AML-193 (cell line): ENCODE measurements at regions not wholly inside any gene's neighbourhood (a gene's known extent, or its start where the extent isn't known, plus 50 kb on each side); places are given as distances from the start of the nearest gene placed in this dataset.
"Not testable (repeated sequence)": the region's sequence is repeated elsewhere in the genome, so short reads cannot be mapped to it uniquely, and the experiment has no call there.

Experiments used
- DNase-seq, 2 experiments: peaks; one replicate each; lab custom pipeline; 2025; lab: John Stamatoyannopoulos, UW

DNA sequence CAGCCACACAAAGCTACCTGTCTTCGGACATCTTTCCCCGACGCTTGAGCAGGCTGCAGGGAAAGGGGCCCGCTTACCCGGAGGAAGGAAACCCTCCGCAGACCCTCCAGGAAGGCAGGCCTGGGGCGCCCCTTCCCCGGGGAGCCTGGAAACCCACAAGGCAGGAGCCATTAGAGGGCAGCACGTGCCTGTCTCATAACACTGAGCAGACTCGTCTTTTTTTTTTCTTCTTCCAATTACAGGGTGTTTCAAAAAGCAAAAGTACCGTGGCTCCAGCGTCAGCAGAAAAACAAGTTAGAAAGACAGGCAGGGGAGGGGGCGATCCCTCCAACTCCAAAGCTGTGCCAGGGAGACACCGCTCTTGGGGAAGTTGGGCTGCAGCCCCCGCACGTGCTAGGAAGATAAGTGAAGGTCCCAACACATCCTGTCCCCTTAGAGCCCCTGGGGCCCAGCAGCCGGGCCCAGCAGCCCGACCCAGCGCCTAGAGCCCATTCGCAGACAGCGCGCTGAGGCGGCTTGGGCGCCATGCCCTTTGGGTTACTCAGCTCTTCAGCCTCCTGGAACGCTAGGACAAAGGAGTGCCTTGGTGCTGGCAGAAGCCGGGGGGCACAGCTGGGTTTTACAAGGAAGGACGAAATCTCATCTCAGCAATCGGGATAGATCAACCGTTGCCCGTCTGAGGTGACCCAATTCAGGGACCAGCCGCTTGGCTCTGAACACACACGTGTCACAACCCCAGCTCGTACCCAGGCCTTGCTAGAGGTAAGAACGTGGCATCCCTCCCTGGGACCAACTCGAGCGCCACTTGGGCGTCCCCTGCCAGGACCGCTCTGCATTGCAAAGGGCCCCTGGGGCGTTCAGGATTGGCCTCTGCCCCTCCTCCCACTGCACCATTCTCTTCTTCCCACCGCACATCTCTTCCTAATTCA, 136.3 kb downstream of the LY86 start:
- DNase-seq: peak; percentile 80 to 83

DNA sequence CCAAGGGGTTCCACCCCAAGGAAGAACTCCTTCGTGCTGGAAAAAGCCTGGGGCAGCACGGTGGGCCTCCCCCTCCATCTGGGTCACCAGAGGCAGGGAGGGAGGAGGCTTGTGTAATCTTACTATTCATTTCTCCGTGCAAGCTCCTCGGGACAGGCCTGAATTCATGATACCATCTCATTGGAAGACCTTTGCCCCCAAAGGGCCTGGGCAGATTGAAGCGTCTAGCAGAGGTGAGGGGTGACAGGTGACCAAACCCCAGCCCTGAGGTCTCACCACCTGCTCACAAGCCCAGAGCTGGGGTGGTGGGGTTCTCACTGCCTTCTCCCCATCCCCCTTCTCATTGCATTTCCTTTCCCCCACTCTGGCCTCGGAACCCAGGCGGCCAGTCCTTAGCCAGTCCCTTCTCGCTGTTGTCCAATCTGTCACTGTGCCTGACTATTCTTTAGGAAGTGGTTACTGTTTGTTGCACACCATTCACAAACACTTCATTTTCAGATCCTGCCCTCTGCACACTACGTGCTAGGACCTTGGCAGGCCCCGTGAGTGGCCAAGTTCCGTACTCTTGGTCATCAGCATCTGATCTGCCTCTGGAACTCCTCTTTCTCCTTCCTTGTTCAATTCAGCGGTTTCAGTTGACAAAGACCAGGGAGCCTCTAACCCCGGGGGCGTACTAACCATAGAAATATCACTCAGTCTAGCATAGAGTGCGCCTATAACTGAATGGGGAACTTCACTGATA, 137.1 kb downstream of the LY86 start:
- DNase-seq: peak; percentile 41 to 58

DNA sequence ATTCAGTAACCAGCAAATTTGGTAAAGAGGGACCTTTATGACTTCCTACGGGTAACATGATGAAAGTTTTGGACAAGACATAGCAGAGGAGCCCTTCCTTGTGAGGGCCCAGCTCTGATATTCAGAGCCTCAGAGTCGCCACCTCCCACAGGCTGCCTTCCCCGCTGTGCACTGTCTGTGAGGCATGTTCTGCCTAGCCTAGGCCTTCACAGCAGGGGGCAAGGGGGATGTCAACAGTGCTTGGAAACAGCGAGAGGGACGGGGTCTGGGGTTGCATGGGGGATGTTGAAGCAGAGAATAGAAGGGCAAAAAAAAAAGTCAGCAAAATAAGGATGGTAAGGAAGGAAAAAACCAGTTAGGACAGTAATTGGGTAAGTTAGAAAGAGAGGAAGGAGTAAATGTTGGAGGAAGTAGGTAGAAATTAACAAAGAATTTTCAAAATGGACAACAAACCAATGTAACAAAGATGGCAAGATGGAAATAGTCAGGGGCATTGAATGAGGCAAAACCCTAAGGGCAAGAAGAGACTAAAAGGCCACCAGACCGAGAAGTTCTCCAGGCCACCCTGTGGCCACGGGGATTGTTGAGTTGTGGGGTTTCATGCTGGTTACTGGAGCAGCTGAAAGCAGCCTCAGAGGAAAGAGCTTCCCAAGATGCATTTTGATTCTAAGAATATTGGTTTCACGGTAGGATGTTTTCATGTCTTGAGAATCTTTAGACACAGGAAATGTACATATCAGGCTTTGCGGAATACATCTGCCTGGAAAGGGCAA, 139.8 kb downstream of the LY86 start:
- no peak for DNase-seq

DNA sequence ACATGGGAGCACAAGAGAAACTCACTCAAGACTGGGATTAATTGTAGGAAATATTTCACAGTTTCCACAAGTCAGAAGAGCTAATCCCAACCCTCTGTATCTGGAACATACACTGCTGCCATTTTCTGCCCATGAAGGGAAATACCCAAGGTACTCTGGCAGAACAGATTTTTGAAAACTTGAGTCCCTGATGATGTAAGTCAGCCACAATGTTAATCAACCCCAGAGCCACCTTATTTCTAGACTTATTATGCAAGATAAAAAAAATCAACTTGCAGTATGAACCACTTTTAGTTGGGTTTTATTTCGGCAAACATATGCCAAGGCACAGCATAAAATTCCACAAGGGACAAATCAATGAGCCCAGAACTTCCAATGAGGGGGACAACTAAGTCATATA, 141.5 kb downstream of the LY86 start:
- DNase-seq: peak; percentile 62 to 80

DNA sequence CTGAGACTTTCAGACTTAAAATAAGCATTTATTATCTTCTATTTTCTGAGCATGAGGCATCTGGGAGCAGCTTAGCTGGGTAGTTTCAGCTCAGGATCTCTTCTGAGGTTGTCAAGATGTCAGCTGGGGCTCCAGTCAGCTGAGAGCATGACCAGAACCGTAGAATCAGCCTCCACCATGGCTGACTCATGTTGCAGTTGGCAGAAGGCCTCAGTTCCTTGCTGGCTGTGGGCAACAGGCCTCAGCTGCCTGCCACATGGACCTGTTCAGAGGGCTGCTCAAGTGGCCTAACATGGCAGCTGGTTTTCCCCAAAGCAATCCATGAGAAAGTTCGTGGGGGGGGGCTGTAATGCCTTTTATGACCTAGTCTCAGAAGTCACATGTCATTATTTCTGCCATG, 142.3 kb downstream of the LY86 start:
- DNase-seq: no peak

DNA sequence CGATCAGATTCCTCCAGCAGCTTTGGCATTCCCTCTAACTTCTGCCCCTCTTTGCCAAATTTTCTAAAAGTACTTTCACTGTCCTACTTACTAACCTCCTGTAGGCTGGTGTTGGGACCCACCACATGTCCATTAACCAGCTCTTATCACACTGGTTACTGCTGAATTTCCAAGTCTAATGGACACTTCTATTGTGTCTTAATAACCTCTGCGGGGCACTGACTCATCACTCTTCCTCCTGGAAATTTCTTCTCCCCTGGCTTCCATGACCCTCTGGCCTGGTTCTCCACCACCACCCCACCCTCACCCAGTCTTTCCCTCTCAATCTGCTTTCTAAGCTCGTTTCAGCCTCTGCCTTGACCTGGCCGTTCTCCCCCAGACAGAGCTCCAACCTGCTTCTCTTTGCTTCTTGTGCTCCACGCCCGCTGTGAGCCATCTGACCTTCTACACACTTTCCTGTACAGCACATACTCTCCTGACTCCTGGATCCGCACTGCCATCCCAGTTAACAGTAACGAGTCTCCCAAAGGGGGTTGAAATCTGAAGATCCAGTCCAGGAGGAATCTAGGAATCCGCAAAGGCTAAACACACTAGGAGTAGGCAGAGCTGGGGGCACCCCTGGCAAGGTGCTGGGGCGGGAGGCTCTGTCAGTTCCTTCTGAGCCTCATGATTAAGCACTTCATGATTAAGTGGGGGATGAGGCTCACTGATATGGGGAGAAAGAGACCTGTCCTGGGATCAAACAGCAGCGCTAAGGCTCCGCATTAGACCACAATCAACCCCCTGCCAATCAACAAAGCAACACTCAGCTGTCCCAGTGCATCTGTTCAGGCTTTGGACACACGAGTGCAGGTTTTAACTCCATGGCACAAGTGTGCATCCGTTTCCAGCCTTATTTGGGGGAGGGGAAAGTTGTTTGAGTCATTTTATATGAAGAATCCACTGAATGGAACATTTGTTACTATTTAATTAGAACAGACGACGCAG, 146.3 kb downstream of the LY86 start:
- no peak for DNase-seq

DNA sequence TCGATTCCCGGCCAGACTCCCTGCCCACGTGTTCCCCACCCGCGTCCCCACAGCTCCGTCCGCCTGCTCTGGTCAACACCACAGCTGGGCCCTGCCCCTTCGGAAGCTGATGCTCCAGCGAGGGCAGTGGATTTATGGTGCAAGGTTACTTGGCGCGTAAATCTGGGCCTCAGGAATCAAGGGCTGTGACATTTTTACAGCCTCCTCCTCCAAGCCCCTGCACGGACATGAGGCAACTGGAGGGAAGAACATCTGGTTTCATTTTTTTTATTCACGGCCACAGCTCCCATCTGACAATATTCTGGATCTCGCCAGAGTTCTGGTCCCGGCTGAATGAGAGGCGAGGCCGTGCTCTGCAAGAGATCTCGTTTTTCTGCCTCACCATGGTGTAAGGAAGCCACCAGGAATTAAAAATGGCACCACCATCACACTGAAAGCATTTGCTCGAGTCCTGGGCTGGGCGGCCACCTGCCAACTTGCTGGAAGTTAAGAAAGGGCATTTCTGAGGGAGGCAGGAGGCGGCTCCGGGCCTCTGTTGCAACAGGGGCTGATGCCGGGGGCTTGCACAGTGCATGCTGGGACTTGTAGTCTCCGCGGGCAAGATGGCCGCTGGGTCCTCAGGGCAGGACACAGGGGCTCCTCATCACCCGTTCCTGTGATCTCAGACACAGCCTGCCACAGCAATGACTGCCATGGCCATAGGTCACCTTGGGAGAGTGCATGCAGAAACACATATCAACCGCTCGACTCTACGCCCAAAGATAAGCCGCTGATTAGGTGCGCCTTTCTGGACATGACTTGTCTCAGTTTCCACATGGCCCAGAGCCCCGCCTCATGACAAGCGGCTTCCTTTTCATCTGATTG, 148.5 kb downstream of the LY86 start:
- DNase-seq: no peak

DNA sequence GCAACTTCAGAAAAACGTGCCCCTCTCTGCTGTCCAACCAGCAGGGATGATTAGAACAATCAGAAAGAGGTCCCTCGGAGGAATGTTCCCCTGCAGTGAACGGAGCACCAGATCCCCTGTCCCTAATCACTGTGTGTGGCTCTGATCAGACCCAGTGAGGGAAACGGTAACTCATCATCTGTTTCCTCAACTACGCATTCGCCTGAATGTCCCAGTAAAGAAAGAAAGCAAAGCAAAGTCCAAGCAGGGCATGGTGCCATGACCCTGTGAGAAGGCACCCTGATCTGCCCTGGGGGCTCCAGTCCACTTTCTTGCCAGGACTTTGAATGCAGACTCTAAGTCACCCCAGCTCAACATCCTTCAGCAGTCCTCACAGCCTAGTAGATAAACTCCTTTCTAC, 149.2 kb downstream of the LY86 start:
- DNase-seq: no peak

DNA sequence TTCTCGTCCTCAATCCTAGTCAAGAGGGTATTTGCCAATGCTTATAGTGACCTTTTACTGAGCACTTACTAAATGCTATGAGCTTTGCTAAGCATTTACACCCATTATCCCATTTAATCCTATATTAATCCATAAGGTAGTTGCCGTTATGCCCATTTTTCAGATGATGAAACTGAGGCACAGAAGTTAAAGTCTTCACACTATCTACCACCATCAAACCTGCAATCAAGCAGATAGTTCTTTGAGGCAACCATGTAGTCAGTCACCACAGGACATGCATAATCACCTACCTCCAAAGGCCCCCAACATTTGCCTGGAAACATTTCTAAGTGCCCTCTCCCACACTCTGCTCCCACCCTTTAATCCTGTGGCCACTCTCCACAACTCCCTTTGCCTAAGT, 149.6 kb downstream of the LY86 start:
- DNase-seq: no peak

DNA sequence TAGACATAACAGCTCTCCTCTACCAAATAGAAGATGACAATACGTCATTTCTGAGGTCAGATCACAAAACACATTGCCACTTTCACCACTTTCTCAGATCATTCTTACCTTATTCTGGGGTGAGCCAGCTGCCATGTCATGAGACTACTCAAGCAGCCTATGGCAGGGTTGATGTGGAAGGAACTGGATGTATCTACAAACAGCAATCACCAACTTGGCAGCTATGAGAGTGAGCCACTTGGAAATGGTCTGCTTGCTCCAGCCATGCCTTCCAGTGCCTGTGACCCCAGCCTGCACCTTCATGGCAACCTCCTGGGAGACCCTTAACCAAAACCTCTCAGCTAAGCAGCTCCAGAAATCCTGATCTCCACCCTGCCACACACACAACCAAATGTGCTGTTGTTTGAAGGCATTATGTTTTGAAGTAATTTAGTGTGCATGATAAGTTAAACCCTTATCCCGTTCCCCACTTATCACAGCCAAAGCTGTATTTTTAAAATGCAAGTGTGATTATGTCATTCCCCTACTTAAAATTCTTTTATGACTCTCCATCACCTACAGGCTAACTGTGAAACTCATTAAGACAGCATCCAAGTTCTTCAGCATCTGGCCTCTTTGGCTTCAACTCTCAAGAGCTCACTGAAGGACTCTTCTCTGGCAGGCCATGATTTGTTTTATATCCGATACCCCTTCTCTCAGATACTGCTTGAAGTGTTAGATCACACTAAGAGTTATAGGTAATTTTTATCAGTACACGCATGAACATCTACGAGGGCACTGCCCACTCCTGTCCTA, 150.6 kb downstream of the LY86 start:
- no peak for DNase-seq

DNA sequence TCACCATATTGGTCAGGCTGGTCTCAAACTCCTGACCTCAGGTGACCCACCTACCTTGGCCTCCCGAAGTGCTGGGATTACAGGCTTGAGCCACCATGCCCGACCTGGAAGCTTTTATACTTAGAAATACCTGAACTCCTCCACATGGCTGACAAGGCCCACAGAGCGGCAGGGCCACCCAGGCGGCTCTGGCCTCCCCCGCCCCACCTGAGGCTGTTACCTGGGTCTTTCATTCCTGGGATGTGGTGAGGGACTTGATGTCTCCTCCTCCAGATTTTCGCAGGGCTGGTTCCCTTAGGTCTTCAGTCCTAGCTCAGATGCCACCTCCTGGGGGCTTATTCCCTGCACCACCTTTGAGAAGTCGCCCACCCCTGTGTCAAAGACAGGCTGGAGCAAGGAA, 152.1 kb downstream of the LY86 start:
- DNase-seq: no peak

DNA sequence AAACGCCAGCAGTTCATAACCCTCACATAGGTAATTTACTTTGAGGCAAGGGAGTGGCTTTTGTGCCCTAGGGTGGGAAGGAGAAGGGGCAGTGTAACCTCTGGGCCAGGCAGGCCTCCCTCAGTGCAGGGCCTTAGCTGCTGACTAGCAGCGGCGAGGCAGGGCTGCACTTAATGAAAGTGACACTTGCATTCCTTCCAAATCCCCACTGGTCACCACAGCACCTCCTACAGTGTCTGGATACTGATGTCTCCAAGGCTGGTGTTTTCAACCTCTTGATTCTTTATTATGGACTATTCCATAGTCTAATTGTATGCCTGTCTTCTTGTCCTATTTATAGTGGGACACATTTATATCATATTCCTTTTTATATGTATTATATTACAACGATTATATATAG, 152.7 kb downstream of the LY86 start:
- DNase-seq: no peak

DNA sequence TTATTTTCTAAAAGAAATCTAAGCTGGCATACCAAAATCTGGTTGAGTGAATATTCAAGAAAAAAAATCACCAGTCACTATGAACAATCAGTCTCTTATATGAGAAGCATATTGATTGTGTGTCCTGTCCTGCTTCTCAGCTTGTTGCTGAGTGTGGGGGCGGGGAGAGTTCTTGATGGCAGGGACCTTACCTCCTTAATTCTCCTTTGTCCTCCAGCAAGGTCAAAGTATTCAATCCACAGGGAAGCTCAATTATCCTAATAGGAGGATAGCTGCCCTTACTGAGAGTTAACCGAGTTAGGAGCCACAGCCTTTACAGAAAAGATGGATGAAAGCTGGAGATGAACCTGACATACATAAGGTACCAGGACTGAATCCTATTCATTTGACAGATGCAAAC, 154.0 kb downstream of the LY86 start:
- no peak for DNase-seq

DNA sequence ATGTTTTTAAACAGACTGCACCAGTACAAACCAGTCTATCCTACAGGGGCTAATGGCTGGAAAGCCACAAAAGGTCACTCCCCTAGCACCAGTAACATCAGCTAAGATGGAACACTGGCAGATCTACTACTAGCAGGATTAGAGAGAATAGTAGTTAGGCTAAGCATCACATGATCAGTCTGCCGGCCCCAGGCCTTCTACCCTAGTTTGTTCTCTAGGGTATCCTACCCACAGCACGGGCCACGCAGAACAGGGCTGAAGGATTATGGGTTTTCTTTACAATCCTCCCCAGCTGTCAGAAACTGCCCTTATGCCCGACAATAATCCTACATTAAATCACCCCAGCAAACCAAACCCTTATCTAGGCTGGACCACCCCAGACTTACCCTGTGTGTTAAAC, 156.0 kb downstream of the LY86 start:
- no peak for DNase-seq

DNA sequence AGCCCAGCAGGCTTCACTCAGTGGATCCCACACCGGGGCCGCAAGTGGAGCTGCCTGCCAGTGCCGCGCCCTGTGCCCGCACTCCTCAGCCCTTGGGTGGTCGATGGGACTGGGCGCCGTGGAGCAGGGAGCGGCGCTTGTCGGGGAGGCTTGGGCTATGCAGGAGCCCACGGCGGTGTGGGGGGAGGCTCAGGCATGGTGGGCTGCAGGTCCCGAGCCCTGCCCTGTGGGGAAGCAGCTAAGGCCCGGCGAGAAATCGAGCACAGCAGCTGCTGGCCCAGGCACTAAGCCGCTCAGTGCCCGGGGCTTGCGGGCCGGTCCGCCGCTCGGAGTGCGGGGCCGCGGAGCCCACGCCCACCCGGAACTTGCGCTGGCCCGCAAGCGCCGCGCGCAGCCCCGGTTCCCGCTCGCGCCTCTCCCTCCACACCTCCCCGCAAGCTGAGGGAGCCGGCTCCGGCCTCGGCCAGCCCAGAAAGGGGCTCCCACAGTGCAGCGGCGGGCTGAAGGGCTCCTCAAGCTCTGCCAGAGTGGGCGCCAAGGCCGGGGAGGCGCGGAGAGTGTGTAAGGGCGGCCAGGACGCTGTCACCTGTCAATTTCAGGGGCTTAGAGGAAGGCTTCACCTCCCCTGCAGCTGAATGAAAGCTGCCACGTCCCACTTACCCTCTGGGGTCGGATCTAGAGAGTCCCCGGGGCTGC, 157.3 kb downstream of the LY86 start:
- not testable (repeated sequence) for DNase-seq

DNA sequence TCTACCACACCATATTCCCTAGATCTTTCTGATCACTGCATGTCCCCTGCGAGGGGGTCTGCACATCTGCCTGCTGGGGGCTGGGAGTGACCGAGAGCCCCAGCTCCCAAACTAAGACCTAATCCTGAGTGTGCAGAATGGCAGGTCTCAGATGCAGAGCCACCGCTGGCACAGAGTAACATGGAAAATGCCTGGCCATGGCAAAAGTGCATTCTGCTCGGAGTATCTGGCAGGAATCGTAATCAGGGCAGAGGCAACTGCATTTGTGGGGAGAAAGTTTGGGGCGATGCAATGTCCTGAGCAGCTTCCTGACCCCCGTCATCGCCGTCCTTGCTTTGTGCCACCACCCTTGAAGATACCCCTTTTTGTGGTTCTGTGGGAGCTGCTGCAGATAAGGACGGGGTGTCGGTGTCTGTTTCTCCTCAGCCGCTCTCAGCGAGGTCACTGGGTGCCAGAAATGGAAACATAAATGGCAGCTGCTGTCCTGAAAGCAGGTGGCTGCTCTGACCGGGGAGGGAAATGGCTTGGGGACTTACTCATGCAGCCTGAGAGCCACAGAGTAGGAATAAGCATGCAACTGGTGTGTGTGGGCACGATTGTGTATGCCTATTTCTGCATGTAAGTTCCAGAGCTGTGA, 157.9 kb downstream of the LY86 start:
- no peak for DNase-seq

DNA sequence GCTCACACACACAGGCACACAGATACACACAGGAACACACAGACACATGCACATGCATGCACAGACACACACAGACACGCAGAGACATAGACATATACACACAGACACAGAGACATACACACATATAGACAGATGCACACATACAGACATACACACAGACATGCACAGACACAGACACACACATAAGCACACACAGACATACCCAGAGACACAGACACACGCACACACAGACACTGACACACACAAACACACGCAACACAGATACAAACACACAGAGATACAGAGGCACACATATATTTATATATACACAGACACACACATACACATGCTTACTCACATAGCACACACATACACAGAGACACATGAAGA, 158.4 kb downstream of the LY86 start:
- no peak for DNase-seq

DNA sequence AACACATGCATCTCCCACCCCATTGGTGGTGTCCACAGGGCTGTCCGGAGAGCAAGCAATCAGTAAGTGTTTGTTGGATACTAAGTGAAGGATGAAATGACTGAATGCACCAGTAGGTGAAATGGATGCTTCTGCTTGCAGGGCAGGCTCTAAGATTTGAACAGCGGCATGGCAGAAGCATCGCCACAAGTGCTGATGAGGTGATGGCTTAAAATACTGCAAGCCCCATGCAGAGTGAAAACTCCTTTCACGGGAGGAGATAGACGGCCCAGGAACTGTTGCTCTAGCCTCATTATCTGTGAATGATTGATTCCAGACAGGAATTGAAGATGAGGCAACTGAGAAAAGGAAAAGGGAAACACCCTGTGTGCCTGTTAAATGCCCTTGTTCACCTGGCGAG, 158.9 kb downstream of the LY86 start:
- no peak for DNase-seq
